GM18507 (cell line): ENCODE measurements at regions not wholly inside any gene's neighbourhood (a gene's known extent, or its start where the extent isn't known, plus 50 kb on each side); places are given as distances from the start of the nearest gene placed in this dataset.
"Not testable (repeated sequence)": the region's sequence is repeated elsewhere in the genome, so short reads cannot be mapped to it uniquely, and the experiment has no call there.

ENCODE experiments used
- DNase-seq: peaks from one replicate; pipeline ENCODE4 v3.0.0; 2011; ENCODE audit warnings: low read depth; ENCODE audit not compliant: insufficient read length; ENCODE audit errors: extremely low spot score
- FAIRE-seq: peaks from 2 replicates; lab custom pipeline; 2011; peaks lifted over from hg19 to GRCh38; lab: Jason Lieb, UNC

GRCh38 chr1:101455166-101455565 lies 218.3 kb downstream of the S1PR1 start:
- FAIRE-seq (no peak), DNase-seq (no peak)

- FAIRE-seq (no peak), DNase-seq (no peak)
Measured at GRCh38 chr1:101460739-101461138, 223.9 kb downstream of the S1PR1 start.

- DNase-seq: no peak
- FAIRE-seq: peak; percentile 68
Measured at GRCh38 chr1:101463195-101463594, 226.4 kb downstream of the S1PR1 start.

GRCh38 chr1:101465941-101466340 lies 229.1 kb downstream of the S1PR1 start:
- DNase-seq (no peak), FAIRE-seq (no peak)

GRCh38 chr1:101474039-101474665 lies 237.3 kb downstream of the S1PR1 start:
- no peak for DNase-seq
- peak; percentile 73 for FAIRE-seq

- DNase-seq (no peak), FAIRE-seq (no peak)
Measured at GRCh38 chr1:101476541-101476940, 239.7 kb downstream of the S1PR1 start.

GRCh38 chr1:101479945-101480344 lies 243.1 kb downstream of the S1PR1 start:
- FAIRE-seq (no peak), DNase-seq (no peak)

GRCh38 chr1:101482306-101482705 lies 245.5 kb downstream of the S1PR1 start:
- DNase-seq (no peak), FAIRE-seq (no peak)

- FAIRE-seq: peak; percentile 9
Measured at GRCh38 chr1:101483982-101484688, 247.3 kb downstream of the S1PR1 start.

GRCh38 chr1:101484689-101485338 lies 248.0 kb downstream of the S1PR1 start:
- peak; percentile 24 for FAIRE-seq
- DNase-seq: no peak

More at GRCh38 chr1:101483982-101484688, 247.3 kb downstream of the S1PR1 start:
- DNase-seq: no peak

GRCh38 chr1:101485712-101486111 lies 248.9 kb downstream of the S1PR1 start:
- DNase-seq (no peak), FAIRE-seq (no peak)

- FAIRE-seq, DNase-seq: not testable (repeated sequence)
Measured at GRCh38 chr1:101492144-101492543, 255.3 kb downstream of the S1PR1 start.

GRCh38 chr1:101493920-101494319 lies 257.1 kb downstream of the S1PR1 start:
- FAIRE-seq, DNase-seq: not testable (repeated sequence)

GRCh38 chr1:101496109-101496508 lies 259.3 kb downstream of the S1PR1 start:
- peak; percentile 41 for FAIRE-seq
- no peak for DNase-seq

GRCh38 chr1:101497881-101498559 lies 261.2 kb downstream of the S1PR1 start:
- DNase-seq (no peak), FAIRE-seq (no peak)

GRCh38 chr1:101504106-101504505 lies 267.3 kb downstream of the S1PR1 start:
- not testable (repeated sequence) for FAIRE-seq, DNase-seq

- FAIRE-seq, DNase-seq: not testable (repeated sequence)
Measured at GRCh38 chr1:101505240-101505639, 268.4 kb downstream of the S1PR1 start.

GRCh38 chr1:101506541-101507164 lies 269.8 kb downstream of the S1PR1 start:
- DNase-seq (peak; percentile 2), FAIRE-seq (peak; percentile 84)

- no peak for DNase-seq
- FAIRE-seq: no peak
Measured at GRCh38 chr1:101507547-101507971, 270.7 kb downstream of the S1PR1 start.
